Testis (tissue), 2 donors: ENCODE measurements at regions not wholly inside any gene's neighbourhood (a gene's known extent, or its start where the extent isn't known, plus 50 kb on each side); places are given as distances from the start of the nearest gene placed in this dataset.
"Not testable (repeated sequence)": the region's sequence is repeated elsewhere in the genome, so short reads cannot be mapped to it uniquely, and the experiment has no call there.

Experiments
- DNase-seq: peaks from one replicate; pipeline ENCODE4 v3.0.0-alpha.2; 2019
- H3K27ac ChIP-seq, 2 donors: fragments of 200-600 bp; sonication (generic); one replicate each; pipeline ENCODE4 v1.5.1; 2019
- H3K27me3 ChIP-seq: fragments of 200-600 bp; sonication (generic); one replicate; pipeline ENCODE4 v1.5.1; 2019
- H3K36me3 ChIP-seq: fragments of 200-600 bp; sonication (generic); one replicate; pipeline ENCODE4 v1.5.1; 2017; ENCODE audit warnings: low read depth; ENCODE audit errors: missing control alignments
- H3K4me1 ChIP-seq: fragments of 200-600 bp; sonication (generic); one replicate; pipeline ENCODE4 v1.5.1; 2019
- H3K4me3 ChIP-seq, 2 donors: fragments of 200-600 bp; sonication (generic); one replicate each; pipeline ENCODE4 v1.5.1; 2017 to 2019
- H3K9me3 ChIP-seq: fragments of 200-600 bp; sonication (generic); one replicate; pipeline ENCODE4 v1.5.1; 2017
- CTCF ChIP-seq, 3 experiments: fragments of 450-650 bp in 2 of 3; fragments of 200-600 bp in 1 of 3; sonication (generic) in 1 of 3; IDR thresholded peaks; one replicate each; pipeline ENCODE4 v1.5.1; 2016 to 2019; ENCODE audit warnings: antibody characterized with exemption in 3 of 3, mild to moderate bottlenecking in 2 of 3, moderate library complexity in 1 of 3
- POLR2A ChIP-seq: fragments of 450-650 bp; IDR thresholded peaks from one replicate; pipeline ENCODE4 v1.6.1; 2017; ENCODE audit warnings: antibody characterized with exemption, mild to moderate bottlenecking, moderate library complexity
- WGBS, 2 donors: methylation state at CpG; one replicate each; pipeline ENCODE4 v1.1.5; 2018; 5-methylcytosine and 5-hydroxymethylcytosine counted together
- intact Hi-C: fragments of 100-400 bp; cut with DNase I; formaldehyde crosslinking; loops from one replicate; pipeline ENCODE4 v1.15.1; 2023; ENCODE audit warnings: low total_unique reads

- peak; percentile 92 for DNase-seq
- TF ChIP-seq POLR2A, result no peak
- peak; percentile 71 to 87 (median 78) for TF ChIP-seq CTCF (IDR thresholded peaks at IDR 0.05)
- H3K9me3 ChIP-seq, result no peaks in the 10 kb centered on the region
- intact Hi-C loops, result no loop called here
- H3K27ac ChIP-seq, result no peak overlapping the region
- H3K36me3 ChIP-seq, result no peaks in the 10 kb centered on the region
- H3K4me3 ChIP-seq, result no peak overlapping the region
- WGBS, 2 donors, result 6 to 8% methylated on average over 15 of the region's 15 CpGs
- no peaks in the 10 kb centered on the region for H3K27me3 ChIP-seq
- no peaks in the 10 kb centered on the region for H3K4me1 ChIP-seq
Measured at GRCh38 chr4:12633053-12633651, 851.0 kb downstream of the RAB28 start.

GRCh38 chr4:12615822-12616221 is 868.3 kb downstream of the RAB28 start:
- no peaks in the 10 kb centered on the region for H3K9me3 ChIP-seq
- no peaks in the 10 kb centered on the region for H3K27me3 ChIP-seq
- WGBS, 2 donors, result 91% methylated on average over 7 of the region's 7 CpGs
- intact Hi-C loops, result no loop called here
- no peak overlapping the region for H3K4me3 ChIP-seq
- no peaks in the 10 kb centered on the region for H3K4me1 ChIP-seq
- TF ChIP-seq POLR2A (no peak), CTCF (IDR thresholded peaks at IDR 0.05) (no peak)
- H3K36me3 ChIP-seq, result no peaks in the 10 kb centered on the region
- no peak overlapping the region for H3K27ac ChIP-seq
- no peak for DNase-seq

- intact Hi-C loops, result no loop called here
- H3K27ac ChIP-seq, result no peak overlapping the region
- TF ChIP-seq CTCF (IDR thresholded peaks at IDR 0.05) (no peak), POLR2A (no peak)
- no peak for DNase-seq
- no peak overlapping the region for H3K4me3 ChIP-seq
- no peaks in the 10 kb centered on the region for H3K9me3 ChIP-seq
- 68 to 69% methylated on average over 4 of the region's 4 CpGs for WGBS, 2 donors
- H3K36me3 ChIP-seq, result no peaks in the 10 kb centered on the region
- no peaks in the 10 kb centered on the region for H3K27me3 ChIP-seq
- no peaks in the 10 kb centered on the region for H3K4me1 ChIP-seq
Measured at GRCh38 chr4:12612876-12613275, 871.3 kb downstream of the RAB28 start.

GRCh38 chr4:12609212-12609875 is 874.8 kb downstream of the RAB28 start:
- H3K36me3 ChIP-seq, H3K27ac ChIP-seq, H3K4me1 ChIP-seq, intact Hi-C loops, H3K9me3 ChIP-seq, H3K27me3 ChIP-seq: not testable (repeated sequence)
- DNase-seq, result peak; percentile 19
- WGBS, 2 donors, result 62 to 81% methylated on average over 22 to 33 of the region's 33 CpGs
- peak overlapping the region; percentile 34 to 45 for H3K4me3 ChIP-seq

GRCh38 chr4:12595986-12596385 is 888.2 kb downstream of the RAB28 start:
- Histone ChIP-seq H3K4me1 (no peaks in the 10 kb centered on the region), H3K27me3 (no peaks in the 10 kb centered on the region), H3K9me3 (no peaks in the 10 kb centered on the region), H3K4me3 (no peak overlapping the region), H3K36me3 (no peaks in the 10 kb centered on the region), H3K27ac (no peak overlapping the region)
- TF ChIP-seq CTCF (IDR thresholded peaks at IDR 0.05) (peak in 1 of 3 experiments; percentile 36), POLR2A (no peak)
- DNase-seq, result no peak
- intact Hi-C loops, result no loop called here
